ENCODE measurements at regions not wholly inside any gene's neighbourhood (a gene's known extent, or its start where the extent isn't known, plus 50 kb on each side); places are given as distances from the start of the nearest gene placed in this dataset.

GRCh38 chr11:112401036-112401769 lies 140.5 kb upstream of the PLET1 start:
- DNase-seq (ENCODE audit: low read depth): no peak

GRCh38 chr11:112403432-112403831 lies 142.8 kb upstream of the PLET1 start:
- no peak for DNase-seq (ENCODE audit: low read depth)

GRCh38 chr11:112404112-112404511 lies 143.5 kb upstream of the PLET1 start:
- DNase-seq (ENCODE audit: low read depth): no peak

DNA sequence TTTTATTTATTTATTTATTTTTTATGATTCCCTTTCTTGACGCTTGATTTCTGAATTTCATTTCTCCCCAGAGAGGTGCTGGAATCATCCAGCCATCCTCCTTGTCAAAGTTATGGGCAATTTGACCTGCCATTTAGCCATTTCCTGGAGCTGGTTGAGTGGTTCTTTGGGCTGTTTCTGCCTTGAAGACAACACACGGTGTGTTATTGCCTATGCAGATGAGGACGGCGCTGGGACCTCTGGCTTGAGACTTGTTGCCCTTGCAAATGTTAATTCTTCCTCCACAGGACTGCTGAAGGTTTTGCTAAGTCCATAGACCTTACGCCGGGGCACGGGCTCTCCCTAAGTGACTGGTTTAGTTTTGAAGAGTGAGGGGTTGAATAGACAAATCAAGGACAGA lies 147.9 kb upstream of the PLET1 start:
- no peak for DNase-seq (ENCODE audit: low read depth)

GRCh38 chr11:112410325-112410724 lies 149.7 kb upstream of the PLET1 start:
- no peak for DNase-seq (ENCODE audit: low read depth)

- DNase-seq (ENCODE audit: low read depth): no peak
These were observed 151.7 kb upstream of the PLET1 start for GRCh38 chr11:112412383-112412782.

DNA sequence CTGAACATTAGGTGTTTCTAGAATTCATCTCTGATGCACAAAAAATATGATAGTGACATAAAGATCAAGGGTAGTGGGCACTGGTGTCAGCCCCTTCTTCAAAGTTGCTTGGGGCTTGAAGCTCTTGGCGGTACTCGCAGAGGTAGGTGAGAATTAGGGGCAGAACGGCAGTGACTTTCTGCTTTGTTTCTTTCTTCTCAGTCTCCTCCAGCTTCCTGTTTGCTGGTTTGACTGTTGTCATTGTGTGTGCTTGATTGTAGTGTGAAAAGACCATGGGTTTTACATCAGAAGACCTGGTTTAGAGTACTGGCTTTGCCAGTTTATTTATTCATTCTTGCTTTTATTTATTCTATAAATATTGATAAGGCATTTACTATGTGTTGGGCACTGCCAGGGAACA lies 156.7 kb upstream of the PLET1 start:
- no peak for DNase-seq (ENCODE audit: low read depth)

GRCh38 chr11:112418438-112418837 lies 157.8 kb upstream of the PLET1 start:
- DNase-seq (ENCODE audit: low read depth): no peak

- DNase-seq (ENCODE audit: low read depth): no peak
These were observed 161.2 kb upstream of the PLET1 start for GRCh38 chr11:112421879-112422278.

GRCh38 chr11:112425121-112425520 lies 164.5 kb upstream of the PLET1 start:
- DNase-seq (ENCODE audit: low read depth): no peak

DNA sequence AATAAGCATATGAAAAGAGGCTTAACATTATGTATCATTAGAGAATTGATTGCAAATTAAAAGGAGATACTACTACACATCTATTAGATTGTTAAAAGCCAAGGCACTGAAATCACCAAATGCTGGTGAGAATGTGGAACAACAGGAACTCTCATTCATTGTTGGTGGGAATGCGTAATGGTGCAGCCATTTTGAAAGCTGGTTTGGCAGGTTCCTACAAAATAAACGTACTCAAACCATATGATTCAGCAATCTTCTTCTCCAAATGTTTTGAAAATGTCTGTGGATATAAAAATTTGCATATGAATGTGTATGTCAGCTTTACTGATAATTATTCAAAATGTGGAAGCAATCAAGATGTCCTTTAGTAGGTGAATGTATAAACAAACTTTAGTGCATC lies 176.4 kb upstream of the PLET1 start:
- DNase-seq (ENCODE audit: low read depth): no peak

DNA sequence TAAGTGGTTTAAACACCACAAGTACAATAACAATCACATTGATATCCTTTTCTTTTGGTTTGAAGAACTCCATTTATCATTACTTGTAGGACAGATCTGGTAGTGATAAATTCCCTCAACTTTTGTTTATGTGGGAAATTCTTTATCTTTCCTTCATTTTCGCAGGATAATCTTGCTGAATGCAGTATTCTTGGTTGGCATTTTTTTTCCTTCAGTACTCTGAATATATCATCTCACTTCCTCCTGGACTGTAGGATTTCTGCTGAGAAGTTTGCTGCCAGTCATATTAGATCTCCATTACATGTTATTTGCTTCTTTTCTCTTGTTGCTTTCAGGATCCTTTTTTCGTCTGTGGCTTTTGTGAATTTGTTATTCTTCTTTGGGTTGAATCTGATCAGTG lies 179.0 kb upstream of the PLET1 start:
- no peak for DNase-seq (ENCODE audit: low read depth)

GRCh38 chr11:112440518-112440917 lies 179.9 kb upstream of the PLET1 start:
- DNase-seq (ENCODE audit: low read depth): no peak

DNA sequence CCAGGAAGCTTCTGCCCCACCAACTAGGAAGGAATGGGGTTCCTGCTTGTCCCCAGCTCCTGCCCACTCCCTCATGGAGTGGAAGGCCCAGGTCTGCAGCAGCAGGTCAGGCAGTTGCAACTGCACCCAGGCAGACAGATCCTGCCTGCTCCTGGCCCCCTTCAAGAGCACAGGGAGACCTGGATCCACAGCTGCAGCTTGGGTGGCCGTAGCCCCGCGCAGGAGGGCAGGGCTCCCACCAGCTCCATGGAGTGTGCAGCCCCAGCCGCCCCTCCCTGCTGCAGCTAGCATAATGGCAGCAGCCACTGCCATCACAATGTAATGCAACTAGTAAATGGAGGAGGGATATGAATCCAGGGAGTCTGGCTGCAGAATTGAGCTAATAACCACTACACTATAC lies 187.5 kb upstream of the PLET1 start:
- no peak for DNase-seq (ENCODE audit: low read depth)

DNA sequence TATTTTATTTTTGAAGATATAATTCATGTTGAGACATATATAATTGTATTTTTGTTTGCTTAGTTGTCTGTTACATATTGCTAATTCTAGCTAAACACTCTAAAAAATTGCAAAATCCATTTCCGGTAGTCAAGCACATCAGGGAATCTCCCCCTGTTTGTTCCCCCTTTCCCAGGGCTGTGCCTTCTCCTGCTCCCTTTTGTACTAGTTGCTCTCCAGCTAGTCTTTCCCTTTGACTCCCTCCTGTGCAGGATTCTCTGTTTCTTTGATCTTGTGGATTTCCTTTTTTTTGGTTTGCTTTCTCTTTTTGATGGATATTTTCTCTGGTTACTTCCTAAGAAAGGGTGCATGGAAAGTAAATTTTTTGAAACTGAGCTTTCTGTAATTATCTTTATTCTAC lies 188.1 kb upstream of the PLET1 start:
- no peak for DNase-seq (ENCODE audit: low read depth)

DNA sequence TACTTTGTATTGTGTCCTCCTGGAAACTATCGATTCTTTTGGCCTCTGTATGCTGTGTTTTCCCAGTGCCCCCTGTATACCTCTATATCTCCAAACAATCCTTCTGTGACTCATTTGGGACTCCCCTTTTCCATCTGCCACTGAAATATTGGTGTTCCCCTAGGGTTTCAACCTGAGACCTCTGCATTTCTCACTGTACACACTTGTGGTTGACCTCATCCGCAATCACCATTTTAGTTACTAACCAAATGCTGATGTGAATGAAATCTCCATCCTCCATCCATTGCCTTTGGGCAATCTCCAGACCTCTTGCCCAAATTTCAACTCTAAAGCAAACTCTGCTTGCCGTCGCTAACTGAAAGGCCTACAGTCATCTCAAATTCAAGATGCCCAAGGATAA lies 190.6 kb upstream of the PLET1 start:
- DNase-seq (ENCODE audit: low read depth): no peak

- peak; percentile 9 for DNase-seq (ENCODE audit: low read depth)
These were observed 193.2 kb upstream of the PLET1 start for GRCh38 chr11:112453601-112454577.

DNA sequence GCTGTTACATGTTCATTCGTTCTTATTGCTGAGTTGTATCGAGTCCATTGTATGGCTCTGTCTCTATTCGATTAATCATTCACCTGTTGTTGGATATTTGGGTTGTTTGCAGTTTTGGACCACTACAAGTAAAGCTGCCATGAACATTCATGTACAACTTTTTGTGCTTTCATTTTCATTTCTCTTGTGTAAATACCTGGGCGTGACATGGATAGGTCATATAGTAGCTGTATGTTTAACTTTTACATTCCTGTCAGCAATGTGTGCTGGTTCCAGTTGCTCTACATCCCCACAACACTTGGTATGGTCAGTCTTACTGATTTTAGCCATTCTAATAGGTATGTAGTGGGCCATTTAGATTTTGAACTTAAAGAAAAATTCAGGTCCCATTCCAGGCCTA lies 194.2 kb upstream of the PLET1 start:
- no peak for DNase-seq (ENCODE audit: low read depth)

- no peak for DNase-seq (ENCODE audit: low read depth)
These were observed 195.1 kb upstream of the PLET1 start for GRCh38 chr11:112455791-112456190.

- DNase-seq (ENCODE audit: low read depth): no peak
These were observed 196.9 kb upstream of the PLET1 start for GRCh38 chr11:112457532-112457931.

- no peak for DNase-seq (ENCODE audit: low read depth)
These were observed 198.3 kb upstream of the PLET1 start for GRCh38 chr11:112459001-112459400.

GRCh38 chr11:112460141-112460540 lies 199.5 kb upstream of the PLET1 start:
- no peak for DNase-seq (ENCODE audit: low read depth)

DNA sequence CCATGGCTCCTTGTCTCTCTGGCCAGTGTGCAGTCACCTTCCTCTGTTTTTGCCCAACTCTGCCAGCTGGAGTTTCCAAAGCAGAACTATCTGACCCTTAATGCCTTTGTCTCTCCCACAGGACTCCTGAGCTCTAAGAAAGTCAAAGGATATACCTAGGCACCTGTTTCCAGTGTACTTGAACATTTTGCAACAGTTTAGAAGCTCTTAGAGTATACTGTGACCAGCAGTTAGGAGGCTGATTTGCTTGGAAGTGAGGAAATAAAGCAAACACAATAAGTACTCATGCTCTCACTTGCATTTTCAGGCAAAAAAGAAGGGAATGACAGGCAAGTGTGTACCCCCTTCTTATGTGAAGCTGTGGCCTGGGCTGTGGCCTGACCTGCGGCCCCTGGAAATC lies 204.3 kb upstream of the PLET1 start:
- DNase-seq (ENCODE audit: low read depth): no peak

Data from activated T-cell treated with anti-CD3 and anti-CD28 coated beads for 24 hours (primary cell).